GM12873 (cell line): ENCODE measurements at regions not wholly inside any gene's neighbourhood (a gene's known extent, or its start where the extent isn't known, plus 50 kb on each side); places are given as distances from the start of the nearest gene placed in this dataset.

ENCODE experiments used
- TF ChIP-seq, protein P1 (sequence below): IDR thresholded peaks from 2 replicates; pipeline ENCODE4 v1.5.1; 2012; ENCODE audit warnings: low read depth, mild to moderate bottlenecking, moderate library complexity, low read length, control low read depth; ENCODE audit not compliant: insufficient read depth; ENCODE audit errors: missing control alignments

DNA sequence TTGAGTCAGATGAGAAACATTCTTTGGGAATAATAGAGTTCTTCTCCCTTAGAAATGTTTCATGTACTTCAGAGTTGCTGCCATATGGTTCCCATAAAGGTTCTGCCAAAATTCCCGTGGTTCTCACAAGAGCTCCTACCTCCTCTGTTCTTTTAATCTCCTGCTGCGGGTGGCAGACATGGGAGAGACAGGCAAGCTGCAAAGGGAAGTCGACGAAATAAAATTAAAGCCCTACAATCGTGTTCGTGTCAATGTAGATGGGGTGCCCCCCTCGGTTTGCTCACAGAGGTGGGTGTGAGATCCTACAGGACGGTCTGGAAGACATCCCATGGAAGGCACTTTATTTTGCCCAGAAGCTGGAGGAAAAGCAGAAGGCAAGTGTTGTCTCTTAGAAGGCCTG is 276.0 kb downstream of the RWDD3 start:
- TF ChIP-seq, protein P1, sequence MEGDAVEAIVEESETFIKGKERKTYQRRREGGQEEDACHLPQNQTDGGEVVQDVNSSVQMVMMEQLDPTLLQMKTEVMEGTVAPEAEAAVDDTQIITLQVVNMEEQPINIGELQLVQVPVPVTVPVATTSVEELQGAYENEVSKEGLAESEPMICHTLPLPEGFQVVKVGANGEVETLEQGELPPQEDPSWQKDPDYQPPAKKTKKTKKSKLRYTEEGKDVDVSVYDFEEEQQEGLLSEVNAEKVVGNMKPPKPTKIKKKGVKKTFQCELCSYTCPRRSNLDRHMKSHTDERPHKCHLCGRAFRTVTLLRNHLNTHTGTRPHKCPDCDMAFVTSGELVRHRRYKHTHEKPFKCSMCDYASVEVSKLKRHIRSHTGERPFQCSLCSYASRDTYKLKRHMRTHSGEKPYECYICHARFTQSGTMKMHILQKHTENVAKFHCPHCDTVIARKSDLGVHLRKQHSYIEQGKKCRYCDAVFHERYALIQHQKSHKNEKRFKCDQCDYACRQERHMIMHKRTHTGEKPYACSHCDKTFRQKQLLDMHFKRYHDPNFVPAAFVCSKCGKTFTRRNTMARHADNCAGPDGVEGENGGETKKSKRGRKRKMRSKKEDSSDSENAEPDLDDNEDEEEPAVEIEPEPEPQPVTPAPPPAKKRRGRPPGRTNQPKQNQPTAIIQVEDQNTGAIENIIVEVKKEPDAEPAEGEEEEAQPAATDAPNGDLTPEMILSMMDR: no peak

DNA sequence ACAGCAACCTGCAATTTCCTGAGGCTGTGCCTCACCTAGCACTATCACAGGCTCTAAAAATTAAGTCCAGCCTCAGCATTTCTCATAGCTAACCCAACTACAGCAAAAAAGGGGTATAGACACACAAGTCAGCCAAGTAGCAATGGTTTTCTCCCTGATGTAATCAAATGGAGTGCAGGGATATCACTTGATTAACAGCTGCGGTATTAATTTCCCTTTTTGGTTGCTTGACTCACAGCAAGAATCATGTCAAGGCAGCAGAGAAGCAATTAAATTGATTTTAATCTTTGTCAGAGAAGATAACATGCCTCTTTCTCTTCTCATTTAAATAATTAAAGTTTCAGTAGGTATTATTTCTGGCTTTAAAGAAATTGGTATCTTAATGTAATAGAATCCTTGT is 278.9 kb downstream of the RWDD3 start:
- TF ChIP-seq, protein P1: no peak

DNA sequence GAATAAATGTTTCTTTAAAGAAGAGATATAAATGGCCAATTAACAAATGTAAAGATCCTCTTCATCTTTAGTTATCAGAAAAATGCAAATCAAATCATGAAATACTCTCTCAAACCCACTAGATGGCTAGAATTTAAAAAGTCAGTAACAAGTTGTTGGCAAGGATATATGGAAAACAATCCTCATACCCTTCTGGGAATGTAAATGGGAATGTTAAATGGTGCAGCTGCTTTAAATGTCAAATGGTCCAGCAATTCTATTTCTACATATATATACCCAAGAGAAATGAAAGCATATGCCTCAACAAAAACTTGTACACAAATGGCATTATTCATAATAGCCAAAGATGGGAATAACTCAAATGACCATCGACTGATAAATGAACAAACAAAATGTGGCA is 283.5 kb downstream of the RWDD3 start:
- TF ChIP-seq, protein P1: no peak

DNA sequence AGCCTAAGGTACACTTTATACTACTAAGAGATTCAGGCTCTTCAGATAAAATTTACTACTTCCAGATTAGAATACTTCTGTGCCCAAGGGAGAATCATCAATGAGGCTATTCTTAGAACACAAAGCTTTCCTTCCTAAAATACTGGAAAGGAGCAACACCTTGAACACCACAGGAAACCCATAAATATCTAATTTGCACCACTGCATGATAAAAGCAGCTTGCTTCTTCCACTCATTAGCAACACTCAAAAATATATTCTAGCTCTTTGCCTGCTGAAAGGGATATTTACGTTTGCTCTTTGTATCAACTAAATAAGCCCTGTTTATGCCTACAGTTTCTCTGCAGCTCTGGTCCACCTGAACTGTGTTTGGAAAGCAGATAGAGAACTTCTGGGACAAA is 284.3 kb downstream of the RWDD3 start:
- TF ChIP-seq, protein P1: no peak

DNA sequence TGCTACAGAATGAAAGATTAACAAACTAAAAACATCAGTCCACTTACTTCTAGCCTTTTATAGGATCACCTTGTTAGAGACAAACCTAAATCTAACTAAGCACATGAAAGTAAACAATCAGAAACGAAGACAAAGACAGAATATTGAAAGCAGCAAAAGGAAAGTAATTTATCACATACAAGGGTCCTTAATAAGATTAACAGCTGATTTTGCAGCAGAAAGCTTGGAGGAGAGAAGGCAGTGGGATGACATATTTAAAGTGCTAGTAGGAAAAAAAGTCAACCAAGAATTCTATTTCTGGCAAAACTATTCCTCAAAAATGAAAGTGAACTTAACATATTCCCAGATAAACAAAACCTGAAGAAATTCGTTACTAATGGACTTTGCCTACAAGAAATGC is 286.4 kb downstream of the RWDD3 start:
- TF ChIP-seq, protein P1: no peak

DNA sequence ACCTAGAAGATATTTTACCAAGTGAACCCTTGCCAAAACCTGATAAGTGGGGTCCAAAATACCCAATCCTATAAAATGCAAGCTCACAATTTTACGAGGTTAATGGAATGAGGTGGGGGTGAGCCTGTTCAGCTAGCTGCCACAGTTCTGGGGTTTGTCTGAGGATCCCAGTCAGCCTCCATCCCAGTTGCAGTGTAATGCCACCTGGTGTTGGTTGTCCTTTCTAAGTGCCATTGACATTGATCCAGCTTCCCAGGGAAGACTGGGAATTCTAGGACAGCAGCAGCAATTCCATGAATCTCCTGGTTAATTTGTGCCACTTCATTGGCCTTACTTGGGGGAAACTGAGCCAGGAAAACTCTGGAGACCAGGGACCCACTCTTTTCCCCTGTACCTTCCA is 298.3 kb downstream of the RWDD3 start:
- TF ChIP-seq, protein P1: no peak

DNA sequence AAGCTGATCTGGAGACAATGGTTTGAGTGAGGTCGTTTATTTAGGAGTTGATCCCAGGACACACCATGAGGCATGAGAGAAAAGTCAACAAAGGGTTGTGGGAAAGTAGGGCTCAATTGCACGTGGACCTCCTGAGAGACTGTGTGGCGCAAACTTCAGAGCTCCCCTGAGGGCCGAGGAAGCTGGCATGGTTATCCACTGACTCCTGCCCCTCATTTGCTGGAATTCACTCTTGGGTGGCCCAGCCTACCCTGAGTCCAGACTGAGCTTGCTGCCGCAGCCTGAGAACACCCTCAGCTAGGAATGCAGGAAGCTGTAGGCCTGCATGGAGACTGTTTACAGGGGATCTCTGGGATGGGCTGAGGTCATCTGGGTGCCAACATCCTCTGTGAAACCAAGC is 301.0 kb downstream of the RWDD3 start:
- TF ChIP-seq, protein P1: no peak

DNA sequence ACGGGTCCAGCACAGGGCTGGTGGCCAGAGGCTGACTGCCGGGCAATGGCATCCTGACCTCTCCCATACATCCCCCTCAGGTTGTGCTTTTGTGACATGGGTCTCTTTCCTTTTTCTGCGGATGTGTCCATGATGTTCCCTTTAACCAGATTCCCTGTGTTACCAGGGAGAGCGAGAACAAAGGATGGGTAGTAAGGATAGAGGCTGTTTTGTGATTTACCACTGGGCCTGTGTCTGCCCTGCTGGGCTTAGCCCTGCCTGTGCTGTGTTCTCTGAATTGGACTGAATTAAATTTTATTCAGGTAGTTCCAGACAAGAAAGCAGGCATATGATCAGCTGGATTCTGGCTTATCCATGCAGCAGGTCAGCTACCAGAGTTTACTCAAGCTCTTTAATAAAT is 301.6 kb downstream of the RWDD3 start:
- TF ChIP-seq, protein P1: no peak
